ENCODE measurements at regions not wholly inside any gene's neighbourhood (a gene's known extent, or its start where the extent isn't known, plus 50 kb on each side); places are given as distances from the start of the nearest gene placed in this dataset.

DNA sequence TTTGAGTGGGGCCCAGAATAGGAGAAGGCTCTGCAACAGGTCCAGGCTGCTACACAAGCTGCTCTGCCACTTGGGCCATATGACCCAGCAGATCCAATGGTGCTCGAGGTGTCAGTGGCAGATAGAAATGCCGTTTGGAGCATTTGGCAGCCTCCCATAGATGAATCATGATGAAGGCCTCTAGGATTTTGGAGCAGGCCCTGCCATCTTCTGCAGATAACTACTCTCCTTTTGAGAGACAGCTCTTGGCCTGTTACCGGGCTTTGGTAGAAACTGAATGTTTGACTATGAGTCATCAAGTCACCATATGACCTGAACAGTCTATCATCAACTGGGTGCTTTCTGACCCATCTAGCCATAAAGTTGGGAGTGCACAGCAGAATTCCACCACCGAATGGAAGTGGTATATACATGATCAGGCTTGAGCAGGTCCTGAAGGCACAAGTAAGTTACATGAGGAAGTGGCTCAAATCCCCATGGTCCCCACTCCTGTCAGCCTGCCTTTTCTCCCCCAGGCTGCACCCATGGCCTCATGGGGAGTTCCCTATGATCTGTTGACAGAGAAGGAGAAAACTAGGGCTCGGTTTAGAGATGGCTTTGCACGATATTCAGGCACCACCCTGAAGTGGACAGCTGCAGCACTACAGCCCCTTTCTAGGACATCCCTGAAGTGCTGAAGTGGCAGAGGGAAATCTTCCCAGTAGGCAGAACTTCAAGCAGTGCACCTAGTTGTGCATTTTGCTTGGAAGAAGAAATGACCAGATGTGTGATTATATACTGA, 971.4 kb downstream of the MCTP2 start:
- TF ChIP-seq, protein P1, sequence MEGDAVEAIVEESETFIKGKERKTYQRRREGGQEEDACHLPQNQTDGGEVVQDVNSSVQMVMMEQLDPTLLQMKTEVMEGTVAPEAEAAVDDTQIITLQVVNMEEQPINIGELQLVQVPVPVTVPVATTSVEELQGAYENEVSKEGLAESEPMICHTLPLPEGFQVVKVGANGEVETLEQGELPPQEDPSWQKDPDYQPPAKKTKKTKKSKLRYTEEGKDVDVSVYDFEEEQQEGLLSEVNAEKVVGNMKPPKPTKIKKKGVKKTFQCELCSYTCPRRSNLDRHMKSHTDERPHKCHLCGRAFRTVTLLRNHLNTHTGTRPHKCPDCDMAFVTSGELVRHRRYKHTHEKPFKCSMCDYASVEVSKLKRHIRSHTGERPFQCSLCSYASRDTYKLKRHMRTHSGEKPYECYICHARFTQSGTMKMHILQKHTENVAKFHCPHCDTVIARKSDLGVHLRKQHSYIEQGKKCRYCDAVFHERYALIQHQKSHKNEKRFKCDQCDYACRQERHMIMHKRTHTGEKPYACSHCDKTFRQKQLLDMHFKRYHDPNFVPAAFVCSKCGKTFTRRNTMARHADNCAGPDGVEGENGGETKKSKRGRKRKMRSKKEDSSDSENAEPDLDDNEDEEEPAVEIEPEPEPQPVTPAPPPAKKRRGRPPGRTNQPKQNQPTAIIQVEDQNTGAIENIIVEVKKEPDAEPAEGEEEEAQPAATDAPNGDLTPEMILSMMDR (IDR thresholded peaks at IDR 0.05; ENCODE audit: low read length): no peak
- no peak for TF ChIP-seq EZH2phosphoT487 (IDR thresholded peaks at IDR 0.05; ENCODE audit: low read length)
- TF ChIP-seq EZH2 (optimal IDR thresholded peaks at IDR 0.05; ENCODE audit: low read depth, low read length): no peak

Measured in MM.1S (cell line).